IMR-90 (cell line): ENCODE measurements at regions not wholly inside any gene's neighbourhood (a gene's known extent, or its start where the extent isn't known, plus 50 kb on each side); places are given as distances from the start of the nearest gene placed in this dataset.

Experiments
- ATAC-seq: fragments of 200-7000 bp; cut with Tn5 transposase; 2 replicates; pipeline ENCODE4 v1.9.1; 2020; ENCODE audit warnings: low read depth, mild to moderate bottlenecking, moderate library complexity
- BruUV-seq: library from RNA; stranded (reverse); fragments of 400-500 nt; replicated peaks from 2 replicates; lab custom pipeline; 2021; lab: Mats Ljungman, UMichigan
- CTCF ChIA-PET: fragments of 300-600 bp; formaldehyde crosslinking; extraction: SDS; loops from one replicate; lab custom pipeline; 2021; ENCODE audit warnings: antibody characterized with exemption; lab: Yijun Ruan, JAX
- POLR2A ChIA-PET: fragments of 300-600 bp; sonication (Branson Sonifier 250); formaldehyde crosslinking; loops from one replicate; lab custom pipeline; 2022; ENCODE audit warnings: antibody characterized with exemption; ENCODE audit not compliant: unreplicated experiment; lab: Charles Lee
- DNase-seq: peaks from one replicate; pipeline ENCODE4 v3.0.0; 2013
- H2AFZ ChIP-seq: replicated peaks from 2 replicates; pipeline ENCODE3; 2013; ENCODE audit warnings: low read length, mild to moderate bottlenecking; ENCODE audit not compliant: poor library complexity
- H2AK5ac ChIP-seq: 2 replicates; pipeline ENCODE4 v1.6.1; 2013; ENCODE audit warnings: low read depth, low read length, inconsistent platforms
- H2AK9ac ChIP-seq: replicated peaks from 2 replicates; pipeline ENCODE3; 2013; ENCODE audit warnings: mild to moderate bottlenecking, low read depth, low read length, moderate library complexity; ENCODE audit not compliant: poor library complexity
- H2BK120ac ChIP-seq: 2 replicates; pipeline ENCODE4 v1.6.1; 2013; ENCODE audit warnings: low read depth, low read length, inconsistent platforms
- H2BK15ac ChIP-seq: 3 replicates; pipeline ENCODE4 v1.6.1; 2013; ENCODE audit warnings: low read depth, low read length, inconsistent platforms
- H2BK20ac ChIP-seq: 2 replicates; pipeline ENCODE4 v1.6.1; 2013; ENCODE audit warnings: low read depth, mild to moderate bottlenecking, inconsistent platforms, low read length, moderate library complexity
- H2BK5ac ChIP-seq: 2 replicates; pipeline ENCODE4 v1.6.1; 2013; ENCODE audit warnings: mild to moderate bottlenecking, low read depth, low read length, inconsistent platforms; ENCODE audit not compliant: poor library complexity, severe bottlenecking
- H3K14ac ChIP-seq: replicated peaks from 2 replicates; pipeline ENCODE4 v1.6.1; 2013; ENCODE audit warnings: low read depth, low read length, inconsistent platforms
- H3K18ac ChIP-seq: 2 replicates; pipeline ENCODE4 v1.6.1; 2013; ENCODE audit warnings: low read depth, low read length, control low read depth
- H3K23ac ChIP-seq: 2 replicates; pipeline ENCODE4 v1.6.1; 2013; ENCODE audit warnings: low read depth, low read length, inconsistent platforms
- H3K27ac ChIP-seq: 2 replicates; pipeline ENCODE4 v1.5.1; 2013; ENCODE audit warnings: mild to moderate bottlenecking, control low read depth, low read length; ENCODE audit not compliant: insufficient read depth
- H3K27me3 ChIP-seq: 2 replicates; pipeline ENCODE4 v1.6.1; 2013; ENCODE audit warnings: low read length; ENCODE audit not compliant: control insufficient read depth, insufficient read depth
- H3K36me3 ChIP-seq: 2 replicates; pipeline ENCODE4 v1.6.1; 2013; ENCODE audit warnings: low read length, mixed read lengths; ENCODE audit not compliant: control insufficient read depth, insufficient read depth
- H3K4ac ChIP-seq: 2 replicates; pipeline ENCODE4 v1.6.1; 2013; ENCODE audit warnings: low read depth, low read length, inconsistent platforms
- H3K4me1 ChIP-seq: 2 replicates; pipeline ENCODE4 v1.6.1; 2013; ENCODE audit warnings: low read length, mixed read lengths; ENCODE audit not compliant: control insufficient read depth, insufficient read depth
- H3K4me2 ChIP-seq: 2 replicates; pipeline ENCODE4 v1.6.1; 2013; ENCODE audit warnings: low read depth, mild to moderate bottlenecking, control low read depth, low read length, moderate library complexity
- H3K4me3 ChIP-seq: 2 replicates; pipeline ENCODE4 v1.5.1; 2013; ENCODE audit warnings: low read depth, mild to moderate bottlenecking, control low read depth, low read length, moderate library complexity; ENCODE audit not compliant: insufficient read depth
- H3K56ac ChIP-seq: 2 replicates; pipeline ENCODE4 v1.6.1; 2013; ENCODE audit warnings: low read length, inconsistent platforms; ENCODE audit not compliant: insufficient read depth; ENCODE audit errors: extremely low read depth
- H3K79me1 ChIP-seq, 2 experiments: 2 replicates each; pipeline ENCODE4 v1.6.1; 2013; ENCODE audit warnings: low read length in 2 of 2, inconsistent platforms in 1 of 2, low read depth in 1 of 2
- H3K9ac ChIP-seq: 2 replicates; pipeline ENCODE4 v1.6.1; 2013; ENCODE audit warnings: low read depth, low read length, control low read depth
- H3K9me1 ChIP-seq: 2 replicates; pipeline ENCODE4 v1.6.1; 2013; ENCODE audit warnings: low read length, inconsistent platforms; ENCODE audit not compliant: insufficient read depth
- H3K9me3 ChIP-seq: 2 replicates; pipeline ENCODE4 v1.6.1; 2013; ENCODE audit warnings: low read length; ENCODE audit not compliant: control insufficient read depth, insufficient read depth
- H4K20me1 ChIP-seq: 2 replicates; pipeline ENCODE4 v1.6.1; 2013; ENCODE audit warnings: low read length, inconsistent platforms; ENCODE audit not compliant: insufficient read depth
- H4K5ac ChIP-seq: 2 replicates; pipeline ENCODE4 v1.6.1; 2013; ENCODE audit warnings: mild to moderate bottlenecking, low read depth, low read length, control low read depth
- H4K8ac ChIP-seq, 2 experiments: 2 replicates each; pipeline ENCODE4 v1.6.1; 2013; ENCODE audit warnings: low read depth in 2 of 2, low read length in 2 of 2, control low read depth in 1 of 2, inconsistent platforms in 1 of 2
- H4K91ac ChIP-seq: 2 replicates; pipeline ENCODE4 v1.6.1; 2013; ENCODE audit warnings: low read depth, low read length, inconsistent platforms; ENCODE audit not compliant: insufficient read depth
- BHLHE40 ChIP-seq: fragments of 150-350 bp; IDR thresholded peaks from 2 replicates; pipeline ENCODE4 v1.6.1; 2016; ENCODE audit warnings: mild to moderate bottlenecking, low read depth, low read length
- CEBPB ChIP-seq: IDR thresholded peaks from 2 replicates; pipeline ENCODE4 v1.6.1; 2012; ENCODE audit warnings: low read depth, low read length, improper control_type of control experiment
- CHD1 ChIP-seq: IDR thresholded peaks from 2 replicates; pipeline ENCODE4 v1.6.1; 2012; ENCODE audit warnings: low read depth, low read length, improper control_type of control experiment
- MAZ ChIP-seq: IDR thresholded peaks from 2 replicates; pipeline ENCODE4 v1.6.1; 2012; ENCODE audit warnings: low read depth, mild to moderate bottlenecking, low read length, improper control_type of control experiment, moderate library complexity, borderline replicate concordance
- MXI1 ChIP-seq: IDR thresholded peaks from 2 replicates; pipeline ENCODE4 v1.6.1; 2012; ENCODE audit warnings: low read depth, mild to moderate bottlenecking, low read length, moderate library complexity, borderline replicate concordance
- POLR2A ChIP-seq: IDR thresholded peaks from 2 replicates; pipeline ENCODE4 v1.6.1; 2012; ENCODE audit warnings: mild to moderate bottlenecking, low read depth, low read length
- RCOR1 ChIP-seq: IDR thresholded peaks from 2 replicates; pipeline ENCODE4 v1.6.1; 2012; ENCODE audit warnings: mild to moderate bottlenecking, low read length, improper control_type of control experiment; ENCODE audit not compliant: insufficient replicate concordance
- RFX5 ChIP-seq: IDR thresholded peaks from 2 replicates; pipeline ENCODE4 v1.8.0; 2012; ENCODE audit warnings: low read depth, mild to moderate bottlenecking, low read length, moderate library complexity
- SMC3 ChIP-seq: fragments of 150-350 bp; IDR thresholded peaks from 2 replicates; pipeline ENCODE4 v1.6.1; 2016; ENCODE audit warnings: low read depth, mild to moderate bottlenecking, antibody characterized with exemption, low read length, moderate library complexity
- USF2 ChIP-seq: fragments of 150-350 bp; IDR thresholded peaks from 2 replicates; pipeline ENCODE4 v1.6.1; 2017; ENCODE audit warnings: mild to moderate bottlenecking, antibody characterized with exemption, low read length, low read depth
- WGBS, 2 experiments: methylation state at CpG; one replicate each; pipeline versions ENCODE4 v1.1.5 to v1.1.7; 2013; ENCODE audit warnings: missing lambda C conversion rate in 2 of 2; ENCODE audit not compliant: insufficient read length in 1 of 2; ENCODE audit errors: extremely low coverage in 2 of 2; 5-methylcytosine and 5-hydroxymethylcytosine counted together
- dilution Hi-C: fragments of 300-500 bp; cut with HindIII; formaldehyde crosslinking; loops from one replicate; pipeline ENCODE4 v1.14.3; 2018; ENCODE audit warnings: low sequenced_read_pairs; ENCODE audit not compliant: unreplicated experiment
- in situ Hi-C: fragments of 300-500 bp; cut with MboI; formaldehyde crosslinking; loops from 3 replicates; pipeline ENCODE4 v1.14.3; 2019; ENCODE audit warnings: low sequenced_read_pairs, inconsistent platforms, mixed read lengths
- intact Hi-C: fragments of 100-400 bp; cut with micrococcal nuclease; formaldehyde crosslinking; loops from 2 replicates; pipeline ENCODE4 v1.10.0; 2022

GRCh38 chr20:40444516-40444915 lies 244.5 kb downstream of the MAFB start:
- H2BK120ac ChIP-seq: no peak overlapping the region
- BruUV-seq: no TSS peak
- H3K23ac ChIP-seq: no peak overlapping the region
- H3K4me2 ChIP-seq: no peak overlapping the region
- H3K27me3 ChIP-seq: no peaks in the 10 kb centered on the region; the same call in none of the 2 replicates
- no peak for TF ChIP-seq USF2
- TF ChIP-seq BHLHE40: no peak
- no peak for TF ChIP-seq RFX5
- TF ChIP-seq POLR2A: no peak
- TF ChIP-seq SMC3: no peak
- TF ChIP-seq MAZ: no peak
- no peak for TF ChIP-seq CHD1
- TF ChIP-seq CEBPB: no peak
- no peak for TF ChIP-seq RCOR1
- no peak for TF ChIP-seq MXI1
- no peak overlapping the region for H3K4ac ChIP-seq
- no peak overlapping the region for H2AK9ac ChIP-seq
- H2BK20ac ChIP-seq: no peak overlapping the region
- H2AFZ ChIP-seq: no peak overlapping the region
- no peak overlapping the region for H4K91ac ChIP-seq
- no peak overlapping the region for H2BK15ac ChIP-seq
- no peak overlapping the region for H2AK5ac ChIP-seq
- H2BK5ac ChIP-seq: no peak overlapping the region
- in situ Hi-C loops: no loop called here
- no peak overlapping the region for H3K27ac ChIP-seq
- no peaks in the 10 kb centered on the region for H3K36me3 ChIP-seq
- no peaks in the 10 kb centered on the region for H3K9me3 ChIP-seq
- intact Hi-C loops: no loop called here
- no peaks in the 10 kb centered on the region for H3K79me1 ChIP-seq
- ATAC-seq (no peak), DNase-seq (no peak)
- ChIA-PET POLR2A (no interaction called here), CTCF (no interaction called here)
- dilution Hi-C loops: no loop called here
- H3K4me3 ChIP-seq: no peak overlapping the region
- no peak overlapping the region for H4K8ac ChIP-seq
- no peak overlapping the region for H4K5ac ChIP-seq
- no peak overlapping the region for H3K9ac ChIP-seq
- H4K20me1 ChIP-seq: no peaks in the 10 kb centered on the region
- no peaks in the 10 kb centered on the region for H3K4me1 ChIP-seq
- no CpG with 5 or more reads among the region's 8 CpGs for WGBS, 2 experiments
- no peaks in the 10 kb centered on the region for H3K9me1 ChIP-seq
- no peak overlapping the region for H3K18ac ChIP-seq
- no peak overlapping the region for H3K56ac ChIP-seq
- no peak overlapping the region for H3K14ac ChIP-seq
